Brain microvascular endothelial cell (primary cell): ENCODE measurements at regions not wholly inside any gene's neighbourhood (a gene's known extent, or its start where the extent isn't known, plus 50 kb on each side); places are given as distances from the start of the nearest gene placed in this dataset.

ENCODE experiments used
- DNase-seq: peaks from one replicate; pipeline ENCODE4 v3.0.0-alpha.2; 2020
- H3K27ac ChIP-seq: fragments of 250-450 bp; sonication (Bioruptor Pico); 2 replicates; pipeline ENCODE4 v1.5.1; 2020; ENCODE audit warnings: mild to moderate bottlenecking, moderate library complexity
- H3K27me3 ChIP-seq: fragments of 250-450 bp; sonication (Bioruptor Pico); replicated peaks from 2 replicates; pipeline ENCODE4 v1.5.1; 2020; ENCODE audit warnings: mild to moderate bottlenecking
- H3K36me3 ChIP-seq: fragments of 250-450 bp; sonication (Bioruptor Pico); replicated peaks from 2 replicates; pipeline ENCODE4 v1.5.1; 2020; ENCODE audit warnings: mild to moderate bottlenecking
- H3K4me3 ChIP-seq: 2 replicates; pipeline ENCODE4 v1.5.1; 2011; ENCODE audit warnings: low read depth, mild to moderate bottlenecking, control low read depth, low read length, moderate library complexity
- CTCF ChIP-seq: IDR thresholded peaks from 2 replicates; pipeline ENCODE4 v1.5.1; 2011; ENCODE audit warnings: low read depth, mild to moderate bottlenecking, moderate library complexity, low read length, control low read depth, inconsistent platforms; ENCODE audit errors: missing control alignments
- in situ Hi-C: cut with HindIII; loops from 2 replicates; pipeline ENCODE4 v1.10.0; 2017; ENCODE audit warnings: low sequenced_read_pairs, low pct_ligation_motif_present

- H3K4me3 ChIP-seq: no peak overlapping the region
- no peaks in the 10 kb centered on the region for H3K27me3 ChIP-seq
- in situ Hi-C loops: no loop called here
- no peak for TF ChIP-seq CTCF
- no peak overlapping the region for H3K27ac ChIP-seq
- no peak for DNase-seq
- no peaks in the 10 kb centered on the region for H3K36me3 ChIP-seq
Observed at GRCh38 chr12:115305867-115306266, 621.9 kb upstream of the TBX3 start.

- H3K4me3 ChIP-seq: no peak overlapping the region
- H3K36me3 ChIP-seq: no peaks in the 10 kb centered on the region
- no peak for DNase-seq
- TF ChIP-seq CTCF: no peak
- in situ Hi-C loops: no loop called here
- no peaks in the 10 kb centered on the region for H3K27me3 ChIP-seq
- H3K27ac ChIP-seq: no peak overlapping the region
Observed at GRCh38 chr12:115305275-115305674, 621.3 kb upstream of the TBX3 start.

- Histone ChIP-seq H3K27ac (no peak overlapping the region), H3K27me3 (no peaks in the 10 kb centered on the region), H3K4me3 (no peak overlapping the region), H3K36me3 (no peaks in the 10 kb centered on the region)
- no peak for TF ChIP-seq CTCF
- no peak for DNase-seq
- in situ Hi-C loops: no loop called here
Observed at GRCh38 chr12:115303723-115304309, 619.8 kb upstream of the TBX3 start.

- in situ Hi-C loops: no loop called here
- DNase-seq: no peak
- Histone ChIP-seq H3K36me3 (no peaks in the 10 kb centered on the region), H3K27ac (no peak overlapping the region), H3K27me3 (no peaks in the 10 kb centered on the region), H3K4me3 (no peak overlapping the region)
- TF ChIP-seq CTCF: no peak
Observed at GRCh38 chr12:115297445-115297844, 613.5 kb upstream of the TBX3 start.

GRCh38 chr12:115296613-115297198 is 612.7 kb upstream of the TBX3 start:
- H3K4me3 ChIP-seq: no peak overlapping the region
- no peak for DNase-seq
- in situ Hi-C loops: no loop called here
- no peaks in the 10 kb centered on the region for H3K27me3 ChIP-seq
- TF ChIP-seq CTCF: no peak
- no peak overlapping the region for H3K27ac ChIP-seq
- H3K36me3 ChIP-seq: no peaks in the 10 kb centered on the region

GRCh38 chr12:115295886-115296285 is 611.9 kb upstream of the TBX3 start:
- DNase-seq: no peak
- Histone ChIP-seq H3K27ac (no peak overlapping the region), H3K36me3 (no peaks in the 10 kb centered on the region), H3K27me3 (no peaks in the 10 kb centered on the region), H3K4me3 (no peak overlapping the region)
- TF ChIP-seq CTCF: no peak
- in situ Hi-C loops: no loop called here
